LoVo (cell line): ENCODE measurements at regions not wholly inside any gene's neighbourhood (a gene's known extent, or its start where the extent isn't known, plus 50 kb on each side); places are given as distances from the start of the nearest gene placed in this dataset.

Experiments used
- DNase-seq: peaks from one replicate; pipeline ENCODE4 v3.0.0-alpha.2; 2016; ENCODE audit warnings: low spot score

GRCh38 chr13:32910530-32910929 lies 105.7 kb upstream of the KL start:
- peak; percentile 5 for DNase-seq

GRCh38 chr13:32911506-32911905 lies 104.7 kb upstream of the KL start:
- peak; percentile 18 for DNase-seq

- no peak for DNase-seq
Observed at GRCh38 chr13:32914686-32915085, 101.5 kb upstream of the KL start.

- no peak for DNase-seq
Observed at GRCh38 chr13:32917504-32917903, 98.7 kb upstream of the KL start.

GRCh38 chr13:32923725-32924124 lies 92.5 kb upstream of the KL start:
- DNase-seq, result no peak

GRCh38 chr13:32924886-32925285 lies 91.3 kb upstream of the KL start:
- no peak for DNase-seq

GRCh38 chr13:32925506-32925905 lies 90.7 kb upstream of the KL start:
- DNase-seq, result no peak

- DNase-seq, result no peak
Observed at GRCh38 chr13:32932376-32932775, 83.8 kb upstream of the KL start.

GRCh38 chr13:32936716-32937115 lies 79.5 kb upstream of the KL start:
- DNase-seq, result no peak

- DNase-seq, result no peak
Observed at GRCh38 chr13:32938314-32938713, 77.9 kb upstream of the KL start.

GRCh38 chr13:32938907-32939306 lies 77.3 kb upstream of the KL start:
- no peak for DNase-seq

- DNase-seq, result no peak
Observed at GRCh38 chr13:32940601-32941000, 75.6 kb upstream of the KL start.

- no peak for DNase-seq
Observed at GRCh38 chr13:32941368-32941767, 74.9 kb upstream of the KL start.

GRCh38 chr13:32946558-32946957 lies 69.7 kb upstream of the KL start:
- DNase-seq, result no peak

- no peak for DNase-seq
Observed at GRCh38 chr13:32947411-32948276, 68.6 kb upstream of the KL start.

GRCh38 chr13:32949820-32950219 lies 66.4 kb upstream of the KL start:
- no peak for DNase-seq

GRCh38 chr13:32951580-32951979 lies 64.6 kb upstream of the KL start:
- no peak for DNase-seq

GRCh38 chr13:32955881-32956594 lies 60.2 kb upstream of the KL start:
- DNase-seq, result no peak

- no peak for DNase-seq
Observed at GRCh38 chr13:32956595-32956933, 59.7 kb upstream of the KL start.

GRCh38 chr13:32960626-32961025 lies 55.6 kb upstream of the KL start:
- no peak for DNase-seq

GRCh38 chr13:32961724-32962123 lies 54.5 kb upstream of the KL start:
- no peak for DNase-seq

- no peak for DNase-seq
Observed at GRCh38 chr13:32962342-32962741, 53.9 kb upstream of the KL start.

GRCh38 chr13:32964987-32965386 lies 51.2 kb upstream of the KL start:
- DNase-seq, result no peak
